GM19452 (cell line): ENCODE measurements at regions not wholly inside any gene's neighbourhood (a gene's known extent, or its start where the extent isn't known, plus 50 kb on each side); places are given as distances from the start of the nearest gene placed in this dataset.
"Not testable (repeated sequence)": the region's sequence is repeated elsewhere in the genome, so short reads cannot be mapped to it uniquely, and the experiment has no call there.

ENCODE experiments used
- ATAC-seq: cut with Tn5 transposase; IDR thresholded peaks from one replicate; pipeline ENCODE4 v1.9.1; 2021; ENCODE audit not compliant: unreplicated experiment

- ATAC-seq: no peak
Measured at GRCh38 chr5:158273035-158273434, 414.1 kb upstream of the CLINT1 start.

- ATAC-seq: no peak
Measured at GRCh38 chr5:158272409-158272808, 413.5 kb upstream of the CLINT1 start.

GRCh38 chr5:158270996-158271554 lies 412.1 kb upstream of the CLINT1 start:
- no peak for ATAC-seq

GRCh38 chr5:158268286-158268685 lies 409.3 kb upstream of the CLINT1 start:
- ATAC-seq: no peak

- ATAC-seq: no peak
Measured at GRCh38 chr5:158267228-158267627, 408.3 kb upstream of the CLINT1 start.

GRCh38 chr5:158265931-158266700 lies 407.2 kb upstream of the CLINT1 start:
- ATAC-seq: no peak

GRCh38 chr5:158265346-158265745 lies 406.4 kb upstream of the CLINT1 start:
- no peak for ATAC-seq

GRCh38 chr5:158264264-158264663 lies 405.3 kb upstream of the CLINT1 start:
- no peak for ATAC-seq

- no peak for ATAC-seq
Measured at GRCh38 chr5:158261674-158262367, 402.9 kb upstream of the CLINT1 start.

- ATAC-seq: no peak
Measured at GRCh38 chr5:158256096-158256495, 397.2 kb upstream of the CLINT1 start.

GRCh38 chr5:158255609-158256008 lies 396.7 kb upstream of the CLINT1 start:
- no peak for ATAC-seq

GRCh38 chr5:158246661-158247060 lies 387.7 kb upstream of the CLINT1 start:
- no peak for ATAC-seq

- ATAC-seq: no peak
Measured at GRCh38 chr5:158245513-158245912, 386.6 kb upstream of the CLINT1 start.

GRCh38 chr5:158244882-158245281 lies 385.9 kb upstream of the CLINT1 start:
- ATAC-seq: no peak

GRCh38 chr5:158236511-158237335 lies 377.8 kb upstream of the CLINT1 start:
- ATAC-seq: no peak

GRCh38 chr5:158235159-158235547 lies 376.2 kb upstream of the CLINT1 start:
- ATAC-seq: no peak

GRCh38 chr5:158234323-158235158 lies 375.6 kb upstream of the CLINT1 start:
- no peak for ATAC-seq

- no peak for ATAC-seq
Measured at GRCh38 chr5:158233735-158234322, 374.9 kb upstream of the CLINT1 start.

GRCh38 chr5:158227314-158227713 lies 368.4 kb upstream of the CLINT1 start:
- ATAC-seq: not testable (repeated sequence)

GRCh38 chr5:158226496-158226895 lies 367.6 kb upstream of the CLINT1 start:
- no peak for ATAC-seq
